Neural progenitor cell (in vitro differentiated cells): ENCODE measurements at regions not wholly inside any gene's neighbourhood (a gene's known extent, or its start where the extent isn't known, plus 50 kb on each side); places are given as distances from the start of the nearest gene placed in this dataset.

ENCODE experiments used
- DNase-seq: peaks from one replicate; pipeline ENCODE4 v3.0.0-alpha.2; 2016; ENCODE audit warnings: low spot score
- H2AFZ ChIP-seq: fragments of 200-600 bp; sonication (generic); replicated peaks from 2 replicates; pipeline ENCODE4 v1.6.1; 2016; ENCODE audit warnings: antibody characterized with exemption
- H3F3A ChIP-seq: fragments of 200-600 bp; sonication (generic); 2 replicates; pipeline ENCODE4 v1.6.1; 2016; ENCODE audit warnings: antibody characterized with exemption, low read depth
- H3K27ac ChIP-seq: fragments of 200-600 bp; sonication (generic); 2 replicates; pipeline ENCODE4 v1.5.1; 2016; ENCODE audit warnings: mild to moderate bottlenecking
- H3K27me3 ChIP-seq: fragments of 200-600 bp; sonication (generic); 2 replicates; pipeline ENCODE4 v1.6.1; 2016; ENCODE audit warnings: mild to moderate bottlenecking, moderate library complexity
- H3K36me3 ChIP-seq: fragments of 200-600 bp; sonication (generic); 2 replicates; pipeline ENCODE4 v1.5.1; 2016
- H3K4me1 ChIP-seq: fragments of 200-600 bp; sonication (generic); 2 replicates; pipeline ENCODE4 v1.6.1; 2016; ENCODE audit warnings: mixed run types
- H3K4me2 ChIP-seq: fragments of 200-600 bp; sonication (generic); 2 replicates; pipeline ENCODE4 v1.6.1; 2016
- H3K4me3 ChIP-seq: fragments of 200-600 bp; sonication (generic); 2 replicates; pipeline ENCODE4 v1.5.1; 2016
- H3K79me2 ChIP-seq: fragments of 200-600 bp; sonication (generic); 2 replicates; pipeline ENCODE4 v1.6.1; 2016; ENCODE audit warnings: low read depth
- H3K9ac ChIP-seq: fragments of 200-600 bp; sonication (generic); 2 replicates; pipeline ENCODE4 v1.6.1; 2016
- H3K9me3 ChIP-seq: fragments of 200-600 bp; sonication (generic); 2 replicates; pipeline ENCODE4 v1.5.1; 2016; ENCODE audit warnings: low read depth
- H4K20me1 ChIP-seq: fragments of 200-600 bp; sonication (generic); 2 replicates; pipeline ENCODE4 v1.6.1; 2016; ENCODE audit warnings: low read depth
- H3K27ac Mint-ChIP-seq: 3 replicates; pipeline ENCODE4 v1.8.0; 2021; ENCODE audit warnings: mixed read lengths
- H3K27me3 Mint-ChIP-seq: 2 replicates; pipeline ENCODE4 v1.8.0; 2022; ENCODE audit warnings: low read depth, mild to moderate bottlenecking, inconsistent platforms, moderate library complexity, mixed read lengths; ENCODE audit not compliant: insufficient read depth
- H3K36me3 Mint-ChIP-seq: 3 replicates; pipeline ENCODE4 v1.8.0; 2021; ENCODE audit warnings: mixed read lengths
- H3K4me1 Mint-ChIP-seq: 3 replicates; pipeline ENCODE4 v1.8.0; 2021; ENCODE audit warnings: mixed read lengths
- H3K4me3 Mint-ChIP-seq: 3 replicates; pipeline ENCODE4 v1.8.0; 2021; ENCODE audit warnings: mild to moderate bottlenecking, moderate library complexity, mixed read lengths
- H3K9me3 Mint-ChIP-seq: 3 replicates; pipeline ENCODE4 v1.8.0; 2020; ENCODE audit warnings: mixed read lengths
- CTCF ChIP-seq: fragments of 200-600 bp; sonication (generic); IDR thresholded peaks from 2 replicates; pipeline ENCODE4 v1.5.1; 2017; ENCODE audit warnings: antibody characterized with exemption, mild to moderate bottlenecking
- EZH2 ChIP-seq: fragments of 200-600 bp; sonication (generic); IDR thresholded peaks from 2 replicates; pipeline ENCODE4 v1.6.1; 2017; ENCODE audit warnings: antibody characterized with exemption, mild to moderate bottlenecking, moderate library complexity
- EZH2phosphoT487 ChIP-seq: fragments of 200-600 bp; sonication (generic); IDR thresholded peaks from 2 replicates; pipeline ENCODE4 v1.6.1; 2017; ENCODE audit warnings: antibody characterized with exemption

GRCh38 chr10:109022417-109023049 is 900.8 kb downstream of the XPNPEP1 start:
- no peak overlapping the region for H3K4me3 Mint-ChIP-seq
- H3K4me1 Mint-ChIP-seq, result no peaks in the 10 kb centered on the region
- H3K9me3 Mint-ChIP-seq, result peaks cover 2% of the 10 kb centered on the region
- no peak overlapping the region for H2AFZ ChIP-seq
- no peak overlapping the region for H3K9ac ChIP-seq
- no peak for DNase-seq
- no peak overlapping the region for H3K27ac ChIP-seq
- TF ChIP-seq EZH2phosphoT487 (no peak), EZH2 (no peak), CTCF (no peak)
- H3K79me2 ChIP-seq, result no peaks in the 10 kb centered on the region
- no peak overlapping the region for H3K4me3 ChIP-seq
- H3F3A ChIP-seq, result no peaks in the 10 kb centered on the region
- no peak overlapping the region for H3K27ac Mint-ChIP-seq
- H3K36me3 ChIP-seq, result no peaks in the 10 kb centered on the region
- no peaks in the 10 kb centered on the region for H4K20me1 ChIP-seq
- H3K4me1 ChIP-seq, result no peaks in the 10 kb centered on the region
- no peaks in the 10 kb centered on the region for H3K27me3 Mint-ChIP-seq
- no peaks in the 10 kb centered on the region for H3K9me3 ChIP-seq
- H3K36me3 Mint-ChIP-seq, result no peaks in the 10 kb centered on the region
- no peak overlapping the region for H3K4me2 ChIP-seq
- H3K27me3 ChIP-seq, result no peaks in the 10 kb centered on the region

- Histone ChIP-seq H3K9me3 (no peaks in the 10 kb centered on the region), H3K79me2 (no peaks in the 10 kb centered on the region), H3K4me1 (no peaks in the 10 kb centered on the region), H3K27ac (no peak overlapping the region), H3K36me3 (no peaks in the 10 kb centered on the region), H3K4me2 (no peak overlapping the region), H3K4me3 (no peak overlapping the region), H3K9ac (no peak overlapping the region), H4K20me1 (no peaks in the 10 kb centered on the region), H2AFZ (no peak overlapping the region), H3F3A (no peaks in the 10 kb centered on the region), H3K27me3 (no peaks in the 10 kb centered on the region)
- Mint-ChIP-seq H3K4me1 (no peaks in the 10 kb centered on the region), H3K36me3 (no peaks in the 10 kb centered on the region), H3K4me3 (no peak overlapping the region), H3K27ac (no peak overlapping the region), H3K9me3 (no peaks in the 10 kb centered on the region), H3K27me3 (no peaks in the 10 kb centered on the region)
- TF ChIP-seq CTCF (no peak), EZH2phosphoT487 (no peak), EZH2 (no peak)
- DNase-seq, result no peak
These were observed 904.3 kb downstream of the XPNPEP1 start for GRCh38 chr10:109019001-109019424.

GRCh38 chr10:109007514-109007913 is 915.8 kb downstream of the XPNPEP1 start:
- Mint-ChIP-seq H3K4me3 (no peak overlapping the region), H3K27ac (no peak overlapping the region), H3K36me3 (no peaks in the 10 kb centered on the region), H3K4me1 (no peaks in the 10 kb centered on the region), H3K9me3 (no peaks in the 10 kb centered on the region), H3K27me3 (peaks cover 3% of the 10 kb centered on the region)
- H3K27me3 ChIP-seq, result no peaks in the 10 kb centered on the region
- no peaks in the 10 kb centered on the region for H3K9me3 ChIP-seq
- no peak overlapping the region for H3K4me3 ChIP-seq
- DNase-seq, result no peak
- TF ChIP-seq EZH2 (no peak), EZH2phosphoT487 (no peak), CTCF (no peak)
- H4K20me1 ChIP-seq, result no peaks in the 10 kb centered on the region
- H3K4me1 ChIP-seq, result no peaks in the 10 kb centered on the region
- peaks cover 6% of the 10 kb centered on the region for H3F3A ChIP-seq
- no peak overlapping the region for H3K27ac ChIP-seq
- no peak overlapping the region for H2AFZ ChIP-seq
- no peak overlapping the region for H3K9ac ChIP-seq
- no peak overlapping the region for H3K4me2 ChIP-seq
- no peaks in the 10 kb centered on the region for H3K79me2 ChIP-seq
- H3K36me3 ChIP-seq, result no peaks in the 10 kb centered on the region
